ENCODE measurements at regions not wholly inside any gene's neighbourhood (a gene's known extent, or its start where the extent isn't known, plus 50 kb on each side); places are given as distances from the start of the nearest gene placed in this dataset.
"Not testable (repeated sequence)": the region's sequence is repeated elsewhere in the genome, so short reads cannot be mapped to it uniquely, and the experiment has no call there.

GRCh38 chr9:40934480-40934879 is 194.0 kb downstream of the FOXD4L6 start:
- not testable (repeated sequence) for DNase-seq (ENCODE audit: low read depth, low spot score)

- not testable (repeated sequence) for DNase-seq (ENCODE audit: low read depth, low spot score)
Measured at GRCh38 chr9:40930426-40930825, 198.1 kb downstream of the FOXD4L6 start.

- DNase-seq (ENCODE audit: low read depth, low spot score) = not testable (repeated sequence)
Measured at GRCh38 chr9:40929488-40929845, 199.0 kb downstream of the FOXD4L6 start.

- no peak for DNase-seq (ENCODE audit: low read depth, low spot score)
Measured at GRCh38 chr9:40928803-40929487, 199.5 kb downstream of the FOXD4L6 start.

- no peak for DNase-seq (ENCODE audit: low read depth, low spot score)
Measured at GRCh38 chr9:40927851-40928802, 200.4 kb downstream of the FOXD4L6 start.

- no peak for DNase-seq (ENCODE audit: low read depth, low spot score)
Measured at GRCh38 chr9:40927260-40927631, 201.2 kb downstream of the FOXD4L6 start.

GRCh38 chr9:40926404-40927259 is 201.8 kb downstream of the FOXD4L6 start:
- DNase-seq (ENCODE audit: low read depth, low spot score) = no peak

- no peak for DNase-seq (ENCODE audit: low read depth, low spot score)
Measured at GRCh38 chr9:40925149-40925548, 203.3 kb downstream of the FOXD4L6 start.

GRCh38 chr9:40916399-40916783 is 212.1 kb downstream of the FOXD4L6 start:
- DNase-seq (ENCODE audit: low read depth, low spot score) = not testable (repeated sequence)

- DNase-seq (ENCODE audit: low read depth, low spot score) = not testable (repeated sequence)
Measured at GRCh38 chr9:40915660-40916398, 212.7 kb downstream of the FOXD4L6 start.

- no peak for DNase-seq (ENCODE audit: low read depth, low spot score)
Measured at GRCh38 chr9:40914772-40915659, 213.5 kb downstream of the FOXD4L6 start.

- DNase-seq (ENCODE audit: low read depth, low spot score) = no peak
Measured at GRCh38 chr9:40913928-40914673, 214.4 kb downstream of the FOXD4L6 start.

- DNase-seq (ENCODE audit: low read depth, low spot score) = no peak
Measured at GRCh38 chr9:40913096-40913719, 215.3 kb downstream of the FOXD4L6 start.

- DNase-seq (ENCODE audit: low read depth, low spot score) = not testable (repeated sequence)
Measured at GRCh38 chr9:40912679-40913078, 215.8 kb downstream of the FOXD4L6 start.

GRCh38 chr9:40911647-40912046 is 216.8 kb downstream of the FOXD4L6 start:
- DNase-seq (ENCODE audit: low read depth, low spot score) = no peak

- DNase-seq (ENCODE audit: low read depth, low spot score) = not testable (repeated sequence)
Measured at GRCh38 chr9:40910995-40911394, 217.5 kb downstream of the FOXD4L6 start.

- DNase-seq (ENCODE audit: low read depth, low spot score) = no peak
Measured at GRCh38 chr9:40909821-40910220, 218.7 kb downstream of the FOXD4L6 start.

- DNase-seq (ENCODE audit: low read depth, low spot score) = not testable (repeated sequence)
Measured at GRCh38 chr9:40909111-40909510, 219.4 kb downstream of the FOXD4L6 start.

Data from activated naive CD8-positive, alpha-beta T cell treated with anti-CD3 and anti-CD28 coated beads, Interleukin-2, amount 50 U/mL, for 16 hours (primary cell).